Astrocyte (in vitro differentiated cells and primary cell): ENCODE measurements at regions not wholly inside any gene's neighbourhood (a gene's known extent, or its start where the extent isn't known, plus 50 kb on each side); places are given as distances from the start of the nearest gene placed in this dataset.

ENCODE experiments used
- EZH2 ChIP-seq: IDR thresholded peaks from 2 replicates; pipeline ENCODE4 v1.6.1; 2012; ENCODE audit warnings: mild to moderate bottlenecking, low read length, inconsistent platforms; ENCODE audit not compliant: insufficient read depth
- TF ChIP-seq, protein P1 (sequence below): IDR thresholded peaks from 2 replicates; pipeline ENCODE4 v1.5.1; 2011; ENCODE audit warnings: low read depth, mild to moderate bottlenecking, inconsistent platforms, low read length, moderate library complexity; ENCODE audit not compliant: insufficient read depth

- TF ChIP-seq, protein P1, sequence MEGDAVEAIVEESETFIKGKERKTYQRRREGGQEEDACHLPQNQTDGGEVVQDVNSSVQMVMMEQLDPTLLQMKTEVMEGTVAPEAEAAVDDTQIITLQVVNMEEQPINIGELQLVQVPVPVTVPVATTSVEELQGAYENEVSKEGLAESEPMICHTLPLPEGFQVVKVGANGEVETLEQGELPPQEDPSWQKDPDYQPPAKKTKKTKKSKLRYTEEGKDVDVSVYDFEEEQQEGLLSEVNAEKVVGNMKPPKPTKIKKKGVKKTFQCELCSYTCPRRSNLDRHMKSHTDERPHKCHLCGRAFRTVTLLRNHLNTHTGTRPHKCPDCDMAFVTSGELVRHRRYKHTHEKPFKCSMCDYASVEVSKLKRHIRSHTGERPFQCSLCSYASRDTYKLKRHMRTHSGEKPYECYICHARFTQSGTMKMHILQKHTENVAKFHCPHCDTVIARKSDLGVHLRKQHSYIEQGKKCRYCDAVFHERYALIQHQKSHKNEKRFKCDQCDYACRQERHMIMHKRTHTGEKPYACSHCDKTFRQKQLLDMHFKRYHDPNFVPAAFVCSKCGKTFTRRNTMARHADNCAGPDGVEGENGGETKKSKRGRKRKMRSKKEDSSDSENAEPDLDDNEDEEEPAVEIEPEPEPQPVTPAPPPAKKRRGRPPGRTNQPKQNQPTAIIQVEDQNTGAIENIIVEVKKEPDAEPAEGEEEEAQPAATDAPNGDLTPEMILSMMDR = peak; percentile 51
- TF ChIP-seq EZH2 = no peak
These were observed 465.9 kb upstream of the ERCC4 start for GRCh38 chr16:13453938-13454553.
